ENCODE measurements at regions not wholly inside any gene's neighbourhood (a gene's known extent, or its start where the extent isn't known, plus 50 kb on each side); places are given as distances from the start of the nearest gene placed in this dataset.

- no peak for TF ChIP-seq BHLHE40 (IDR thresholded peaks at IDR 0.05; ENCODE audit: low read depth, low read length)
- no peak for TF ChIP-seq MAFK (IDR thresholded peaks at IDR 0.05; ENCODE audit: low read depth, low read length)
- no peak for TF ChIP-seq NFE2L2 (IDR thresholded peaks at IDR 0.05; ENCODE audit: low read depth, low read length)
- TF ChIP-seq CTCF (conservative IDR thresholded peaks at IDR 0.05; ENCODE audit: low read depth, low read length): no peak
- no peak for TF ChIP-seq FOS (IDR thresholded peaks at IDR 0.05; ENCODE audit: low read depth, low read length)
- no peak for TF ChIP-seq POLR2A (IDR thresholded peaks at IDR 0.05; ENCODE audit: low read depth, low read length)
- no peak for TF ChIP-seq CEBPB (IDR thresholded peaks at IDR 0.05; ENCODE audit: low read depth, low read length)
- TF ChIP-seq RAD21 (IDR thresholded peaks at IDR 0.05; ENCODE audit: low read length): no peak
- TF ChIP-seq USF2 (IDR thresholded peaks at IDR 0.05; ENCODE audit: low read depth, low read length): no peak
- TF ChIP-seq CHD1 (IDR thresholded peaks at IDR 0.05; ENCODE audit: low read depth, low read length): no peak
- TF ChIP-seq RFX5 (IDR thresholded peaks at IDR 0.05; ENCODE audit: low read depth, low read length): no peak
- TF ChIP-seq SMC3 (IDR thresholded peaks at IDR 0.05; ENCODE audit: low read depth, low read length): no peak
Observed at GRCh38 chr5:174832025-174832424, 107.6 kb downstream of the MSX2 start.
